ENCODE measurements at regions not wholly inside any gene's neighbourhood (a gene's known extent, or its start where the extent isn't known, plus 50 kb on each side); places are given as distances from the start of the nearest gene placed in this dataset.
"Not testable (repeated sequence)": the region's sequence is repeated elsewhere in the genome, so short reads cannot be mapped to it uniquely, and the experiment has no call there.

DNA sequence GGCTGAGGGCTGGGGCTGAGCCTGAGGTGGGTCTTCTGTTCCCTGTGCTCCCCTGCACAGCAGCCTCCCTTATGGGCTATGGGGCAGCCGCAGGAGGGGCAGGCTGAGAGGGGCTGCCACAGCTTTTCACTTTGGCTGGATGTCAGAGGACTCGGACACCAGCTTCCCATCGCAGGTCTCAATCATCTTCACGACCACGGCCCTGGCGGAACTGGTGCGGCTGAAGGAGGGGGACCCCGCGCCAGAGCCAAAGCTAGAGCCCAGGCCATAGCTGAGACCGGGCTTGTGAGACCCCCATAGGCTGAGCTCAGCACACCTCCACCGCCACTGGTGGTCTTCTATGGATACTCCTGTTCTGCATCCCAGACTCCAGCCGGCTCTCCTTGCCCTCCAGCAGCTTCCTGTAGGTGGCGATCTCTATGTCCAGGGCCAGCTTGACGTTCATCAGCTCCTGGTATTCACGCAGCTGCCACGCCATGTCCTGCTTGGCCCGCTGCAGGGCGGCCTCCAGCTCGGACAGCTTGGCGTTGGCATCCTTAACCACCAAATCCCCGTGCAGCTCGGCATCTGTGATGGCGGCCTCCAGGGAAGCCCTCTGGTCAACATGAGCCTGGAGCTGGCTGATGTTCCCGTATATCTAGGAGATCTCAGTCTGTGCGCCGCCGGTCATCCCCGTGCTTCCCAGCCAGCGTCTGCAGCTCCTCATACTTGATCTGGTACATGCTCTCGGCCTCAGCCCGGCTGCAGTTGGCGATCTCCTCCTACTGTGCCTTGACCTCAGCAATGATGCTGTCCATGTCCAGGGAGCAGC, 181.7 kb upstream of the SYNPR start:
- no peak for DNase-seq (ENCODE audit: low spot score)

DNA sequence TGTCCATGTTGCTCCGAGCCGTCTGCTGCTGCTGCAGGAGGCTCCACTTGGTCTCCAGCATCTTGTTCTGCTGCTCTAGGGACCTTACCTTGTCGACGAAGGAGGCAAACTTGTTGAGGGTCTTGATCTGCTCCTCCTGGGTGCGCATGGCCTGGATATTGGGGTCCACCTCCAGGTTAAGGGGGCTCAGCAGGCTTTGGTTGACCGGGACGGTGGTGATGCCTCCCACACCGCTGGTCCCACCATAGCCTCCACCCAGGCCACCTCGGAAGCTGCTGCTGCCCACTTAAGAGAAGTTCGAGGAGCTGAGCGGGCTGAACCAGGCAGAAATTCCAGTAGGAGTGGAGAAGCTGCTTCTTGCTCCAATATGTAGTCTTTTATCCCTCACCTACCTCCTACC, 180.7 kb upstream of the SYNPR start:
- no peak for DNase-seq (ENCODE audit: low spot score)

DNA sequence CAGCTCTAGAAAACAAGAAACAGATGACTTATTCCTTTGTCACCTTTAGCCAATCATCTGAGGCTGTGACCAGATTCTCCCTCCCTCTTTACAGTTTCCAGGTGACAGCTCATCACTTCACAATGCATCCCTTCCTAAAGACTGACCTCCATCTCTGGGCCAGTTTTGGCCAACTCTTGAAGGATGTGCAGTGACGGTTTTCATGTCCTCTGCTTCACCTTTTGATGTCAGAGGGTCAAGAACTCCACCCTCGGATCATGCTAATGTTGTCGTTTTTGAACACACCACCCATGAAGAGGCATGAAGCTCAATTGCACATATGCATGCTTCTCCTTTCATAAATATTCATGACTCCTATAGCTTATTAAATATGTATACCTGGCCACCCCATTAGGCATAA, 161.2 kb upstream of the SYNPR start:
- DNase-seq (ENCODE audit: low spot score): no peak

DNA sequence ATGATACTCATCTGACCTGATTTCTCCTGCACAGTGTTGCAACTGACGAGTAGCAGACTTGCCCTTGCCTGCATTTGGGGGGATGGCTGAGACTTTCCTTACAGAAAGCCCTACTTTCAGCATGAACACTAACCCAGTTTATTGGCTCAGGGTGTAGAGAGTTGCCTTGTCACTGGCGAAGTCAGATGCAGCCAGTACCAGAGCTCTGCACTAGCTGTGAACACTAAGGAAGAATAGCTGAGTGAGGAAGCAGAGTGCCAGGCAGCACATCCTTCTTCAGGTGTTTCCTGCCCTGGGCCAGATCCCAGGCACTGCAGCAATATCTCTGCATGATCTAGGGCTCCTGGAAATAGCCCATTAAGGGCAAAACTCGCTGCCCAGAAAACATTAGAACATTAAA, 154.0 kb upstream of the SYNPR start:
- DNase-seq (ENCODE audit: low spot score): no peak

DNA sequence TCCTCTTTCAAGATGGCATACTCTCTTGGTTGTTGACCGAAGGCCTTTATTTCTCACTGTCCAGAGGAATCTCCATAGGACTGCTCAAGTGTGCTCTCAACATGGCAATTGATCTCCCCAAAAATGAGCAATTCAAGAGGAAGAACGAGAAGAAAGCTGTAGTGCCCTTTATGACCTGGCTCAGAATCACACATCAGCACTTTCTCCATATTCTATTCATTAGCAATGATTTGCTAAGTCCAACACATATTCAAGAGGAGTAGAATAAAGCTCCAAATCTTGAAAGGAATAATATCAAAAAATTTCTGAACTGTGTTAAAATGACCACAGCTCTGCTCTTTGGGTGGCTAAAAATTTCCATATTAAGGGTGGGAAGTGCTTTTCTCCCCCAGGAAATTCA, 151.6 kb upstream of the SYNPR start:
- DNase-seq (ENCODE audit: low spot score): no peak

DNA sequence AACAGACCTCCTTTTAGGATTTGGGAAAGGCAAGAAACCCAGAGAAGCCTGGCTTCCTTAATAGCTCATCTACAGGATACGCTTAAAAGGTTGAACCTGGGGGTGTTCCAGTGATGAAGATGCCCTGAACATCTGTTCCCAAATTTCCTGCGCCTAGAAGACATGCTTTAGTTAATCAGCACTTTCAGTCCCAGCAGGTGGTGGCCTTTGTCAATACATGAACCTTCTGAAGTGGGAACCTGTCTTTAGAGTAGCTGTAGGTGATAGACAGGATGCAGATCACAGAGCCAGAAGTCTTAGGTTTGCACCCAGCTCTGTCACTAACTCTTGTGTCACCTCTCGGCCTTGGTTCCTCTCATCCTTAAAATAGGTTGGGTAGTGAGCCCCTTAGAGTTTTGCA, 149.7 kb upstream of the SYNPR start:
- no peak for DNase-seq (ENCODE audit: low spot score)

DNA sequence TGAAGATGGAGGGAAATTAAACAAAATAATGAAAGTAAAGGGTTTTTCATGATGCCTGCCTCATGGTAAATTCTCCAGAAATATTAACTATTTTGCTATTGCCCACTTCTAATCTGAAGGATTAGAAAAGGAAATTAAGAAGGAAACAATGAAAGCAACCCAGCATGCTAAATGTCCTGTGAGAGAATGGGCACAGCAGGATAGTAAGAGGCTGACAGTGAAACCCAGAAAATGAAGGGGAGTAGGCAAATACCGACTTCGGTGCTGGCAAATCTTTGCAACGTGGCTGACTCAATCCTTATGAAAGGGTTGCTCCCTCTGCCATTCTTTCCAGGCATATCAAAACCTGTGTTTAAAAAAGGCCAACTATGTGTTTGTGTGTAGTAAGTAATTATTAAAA, 147.5 kb upstream of the SYNPR start:
- DNase-seq (ENCODE audit: low spot score): no peak

DNA sequence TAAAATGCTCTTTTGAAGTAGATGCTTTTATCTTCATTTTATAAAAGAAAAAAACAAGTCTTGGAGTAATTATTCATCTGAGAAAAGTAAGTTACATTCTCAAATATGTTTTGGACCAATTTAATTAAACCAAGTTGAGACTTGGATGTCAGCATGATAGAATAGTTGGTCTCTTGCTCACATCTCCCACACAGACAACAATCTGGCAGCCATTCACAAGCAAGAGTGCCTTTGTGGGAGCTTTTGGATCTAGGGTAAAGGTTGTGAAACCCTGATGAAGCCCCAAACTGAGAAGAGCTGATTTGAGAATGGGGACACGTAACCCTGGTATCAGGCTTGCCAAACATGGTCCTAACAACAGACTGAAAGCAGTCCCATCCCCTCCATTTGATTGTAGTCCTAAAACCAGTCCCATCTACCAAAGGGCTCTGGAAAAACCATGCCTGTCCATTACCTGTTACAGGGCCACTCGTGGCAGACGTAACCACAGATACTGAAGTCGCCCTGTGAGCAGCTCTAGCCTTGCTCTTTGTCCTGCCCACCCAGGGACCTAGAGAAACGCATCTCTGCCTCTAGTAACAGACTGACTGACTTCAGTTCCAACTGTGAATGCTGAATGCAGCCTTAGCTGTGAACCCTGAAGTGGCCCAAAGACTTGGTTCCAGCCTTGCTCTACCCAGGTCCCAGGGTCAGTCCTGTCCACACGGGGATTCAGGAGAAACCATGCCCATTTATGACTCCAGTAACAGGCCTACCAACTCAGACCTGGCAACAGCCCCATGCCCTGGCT, 145.5 kb upstream of the SYNPR start:
- DNase-seq (ENCODE audit: low spot score): no peak

DNA sequence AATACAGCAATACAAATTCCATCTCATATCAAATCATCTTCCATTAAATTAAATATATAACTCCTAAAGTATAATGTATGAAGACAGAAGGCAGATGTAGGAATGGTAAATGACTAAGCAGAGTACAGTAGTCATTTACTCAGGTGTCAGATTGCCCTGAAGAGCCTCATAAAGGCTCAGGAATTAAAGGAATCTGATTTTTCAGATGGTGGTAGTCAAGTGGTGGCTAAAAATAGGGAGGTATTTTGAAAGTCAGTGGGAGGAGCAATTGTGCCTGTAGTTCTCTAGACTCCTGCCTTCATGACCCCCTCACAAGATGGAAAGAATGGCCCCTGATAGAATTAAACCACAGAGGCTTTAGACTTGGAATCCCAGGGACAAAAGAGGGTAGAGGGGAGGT, 142.7 kb upstream of the SYNPR start:
- no peak for DNase-seq (ENCODE audit: low spot score)

DNA sequence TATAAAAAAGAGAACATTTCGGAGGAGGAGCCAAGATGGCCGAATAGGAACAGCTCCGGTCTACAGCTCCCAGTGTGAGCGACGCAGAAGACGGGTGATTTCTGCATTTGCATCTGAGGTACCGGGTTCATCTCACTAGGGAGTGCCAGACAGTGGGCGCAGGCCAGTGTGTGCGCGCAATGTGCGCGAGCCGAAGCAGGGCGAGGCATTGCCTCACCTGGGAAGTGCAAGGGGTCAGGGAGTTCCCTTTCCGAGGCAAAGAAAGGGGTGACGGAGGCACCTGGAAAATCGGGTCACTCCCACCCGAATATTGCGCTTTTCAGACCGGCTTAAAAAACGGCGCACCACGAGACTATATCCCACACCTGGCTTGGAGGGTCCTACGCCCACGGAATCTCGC, 141.9 kb upstream of the SYNPR start:
- DNase-seq (ENCODE audit: low spot score): not testable (repeated sequence)

DNA sequence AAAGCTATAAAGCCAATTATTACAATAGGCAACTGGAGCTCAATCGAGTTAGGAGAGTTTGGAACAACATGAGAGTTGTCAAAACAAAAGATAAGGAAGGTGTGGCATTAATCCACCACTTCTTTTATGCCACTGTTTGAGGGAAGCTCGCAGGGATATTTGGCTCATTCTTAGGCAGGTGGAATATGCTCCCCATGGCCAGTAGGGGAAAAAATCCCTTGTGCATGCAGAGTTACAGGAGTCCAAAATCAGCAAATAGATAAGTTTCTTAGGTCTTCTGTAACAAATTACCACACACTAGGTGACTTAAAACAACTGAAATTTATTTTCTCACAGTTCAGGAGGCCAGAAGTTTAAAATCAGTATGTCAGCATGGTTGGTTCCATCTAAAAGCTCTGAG, 135.4 kb upstream of the SYNPR start:
- no peak for DNase-seq (ENCODE audit: low spot score)

DNA sequence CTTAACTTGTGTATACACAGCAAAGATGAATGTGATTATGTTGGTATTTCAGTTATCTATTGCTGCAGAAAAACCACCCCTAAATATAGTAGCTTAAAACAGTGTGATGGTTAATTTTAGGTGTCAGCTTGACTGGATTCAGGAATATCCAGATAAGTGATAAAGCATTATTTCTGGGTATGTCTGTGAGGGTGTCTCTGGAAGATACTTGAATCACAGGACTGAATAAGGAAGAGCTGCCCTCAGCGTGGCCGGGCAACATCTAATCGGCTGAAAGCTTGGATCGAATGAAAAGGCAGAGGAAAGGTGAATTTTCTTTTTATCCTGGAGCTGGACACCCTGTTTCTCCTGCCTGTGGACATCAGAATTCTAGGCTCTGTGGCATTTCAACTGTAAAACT, 132.0 kb upstream of the SYNPR start:
- no peak for DNase-seq (ENCODE audit: low spot score)

DNA sequence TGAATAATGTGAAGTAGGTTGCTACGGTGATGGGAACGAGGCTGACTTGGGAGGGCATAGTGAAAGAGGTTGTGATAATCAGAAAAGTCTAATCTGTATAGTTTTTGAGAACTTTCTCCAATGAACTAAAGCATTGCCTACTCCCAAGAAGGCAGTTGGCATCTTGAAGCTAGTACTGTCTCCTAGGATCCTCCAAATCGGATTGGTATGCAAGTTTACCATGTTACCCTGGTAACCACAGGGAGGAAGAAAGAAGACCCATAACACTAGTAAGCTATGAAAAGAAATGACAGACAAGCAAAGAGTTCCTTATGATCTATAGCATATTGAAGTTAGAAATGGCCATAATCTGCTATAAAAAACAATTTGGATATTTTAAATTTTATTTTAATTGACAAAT, 127.2 kb upstream of the SYNPR start:
- DNase-seq (ENCODE audit: low spot score): no peak

DNA sequence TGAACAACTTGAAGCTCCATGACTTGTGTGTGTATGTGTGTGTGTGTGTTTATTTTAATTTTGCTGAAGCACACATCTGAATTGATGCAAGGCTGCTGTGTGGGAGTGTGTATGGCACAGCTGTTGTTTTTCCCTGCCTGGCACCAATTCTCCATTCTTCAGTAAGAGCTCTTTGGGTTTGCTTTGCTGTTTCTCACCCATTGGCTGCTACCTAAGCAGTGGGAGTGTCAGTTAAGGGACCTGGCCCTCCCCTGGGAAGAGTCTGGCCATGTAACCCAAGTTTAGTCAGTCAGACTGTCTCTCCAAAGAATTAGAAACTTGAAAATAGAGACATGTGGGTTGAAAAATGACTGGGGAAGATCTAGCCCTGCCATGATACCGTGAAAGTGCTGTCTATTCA, 126.2 kb upstream of the SYNPR start:
- no peak for DNase-seq (ENCODE audit: low spot score)

DNA sequence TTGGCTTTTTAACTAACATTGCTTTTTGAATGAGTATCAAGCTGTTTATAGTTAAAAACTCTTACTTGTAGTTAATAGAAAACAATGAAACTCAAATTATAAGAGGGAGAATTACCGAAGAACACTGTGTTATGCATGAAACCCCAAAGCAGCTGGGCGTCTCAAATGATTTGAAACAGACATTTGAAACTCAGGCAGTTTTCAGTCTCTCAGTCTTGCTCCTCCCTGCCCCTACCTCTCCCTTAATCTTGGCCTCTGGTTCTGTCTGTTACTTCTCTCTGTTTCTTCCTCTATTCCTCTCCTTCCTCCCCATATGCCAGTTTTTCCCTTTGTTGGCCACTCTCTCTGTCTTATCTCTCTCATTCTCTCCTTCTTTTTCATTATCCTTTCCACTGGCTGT, 118.3 kb upstream of the SYNPR start:
- no peak for DNase-seq (ENCODE audit: low spot score)

DNA sequence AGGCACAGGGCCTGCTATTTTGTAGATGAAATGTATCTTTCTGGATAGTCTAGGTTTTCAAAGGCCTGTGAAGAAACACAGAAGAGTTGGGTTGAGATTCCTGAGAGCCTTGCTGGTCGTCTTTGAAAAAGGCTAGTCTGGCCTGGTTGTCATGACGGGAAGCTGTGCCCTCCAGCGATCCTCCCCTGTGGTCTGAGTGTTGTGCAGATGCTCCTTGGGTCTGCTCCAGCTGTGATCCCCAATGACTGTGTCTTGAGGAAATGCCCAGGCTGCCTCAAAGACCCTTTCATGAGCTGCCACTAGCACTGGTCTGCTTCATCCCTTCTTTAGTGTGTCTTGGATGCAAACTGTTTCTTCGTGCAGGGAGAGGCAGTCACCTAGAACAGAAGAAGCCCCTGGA, 111.0 kb upstream of the SYNPR start:
- no peak for DNase-seq (ENCODE audit: low spot score)

DNA sequence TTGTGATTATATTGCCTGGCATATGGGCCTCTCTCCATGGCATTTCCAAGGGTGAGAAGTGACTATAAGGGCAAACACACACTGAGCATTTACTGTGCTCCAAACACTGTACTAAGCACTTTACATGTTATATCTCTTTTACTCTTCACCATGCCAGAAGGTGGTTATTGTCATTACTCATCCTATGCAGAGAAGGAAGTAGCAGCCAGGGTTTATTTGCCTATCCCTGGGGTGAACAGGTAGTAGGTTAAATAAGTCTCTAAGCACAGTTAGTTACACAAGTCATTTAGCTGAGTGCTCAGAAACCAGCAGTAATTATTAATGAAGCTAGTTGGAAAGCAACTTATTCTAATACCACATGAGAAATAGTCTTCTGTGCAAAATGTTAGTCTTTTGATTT, 109.9 kb upstream of the SYNPR start:
- no peak for DNase-seq (ENCODE audit: low spot score)

DNA sequence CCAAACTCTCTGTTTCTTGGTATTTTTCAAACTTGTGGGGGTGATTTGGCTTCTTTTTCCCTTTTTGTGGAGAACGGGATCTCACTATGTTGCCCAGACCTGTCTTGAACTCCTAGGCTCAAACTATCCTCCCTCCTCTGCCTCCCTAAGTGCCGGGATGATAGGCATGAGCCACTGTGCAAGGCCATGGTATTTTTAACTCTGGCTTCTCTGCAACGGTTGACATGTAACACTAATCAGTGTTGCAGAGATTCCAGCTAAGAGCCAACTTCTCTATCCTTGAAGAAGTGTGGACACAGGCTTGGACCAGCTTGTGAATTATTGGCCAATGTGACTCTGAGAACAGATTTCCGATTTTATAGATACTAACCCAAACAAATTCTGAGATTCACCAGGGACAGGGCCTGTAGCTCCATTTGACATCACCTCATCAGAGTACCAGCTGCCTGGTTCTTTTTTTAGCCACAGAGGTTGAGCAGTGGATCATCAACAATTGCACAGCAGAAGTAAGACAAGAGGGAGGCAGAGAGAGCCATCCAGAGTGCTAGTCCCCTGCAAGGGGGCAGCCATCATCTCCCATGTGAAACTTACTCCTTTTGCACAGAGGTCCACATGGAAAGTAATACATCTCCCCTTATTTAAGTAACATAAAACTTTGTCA, 98.1 kb upstream of the SYNPR start:
- DNase-seq (ENCODE audit: low spot score): no peak

DNA sequence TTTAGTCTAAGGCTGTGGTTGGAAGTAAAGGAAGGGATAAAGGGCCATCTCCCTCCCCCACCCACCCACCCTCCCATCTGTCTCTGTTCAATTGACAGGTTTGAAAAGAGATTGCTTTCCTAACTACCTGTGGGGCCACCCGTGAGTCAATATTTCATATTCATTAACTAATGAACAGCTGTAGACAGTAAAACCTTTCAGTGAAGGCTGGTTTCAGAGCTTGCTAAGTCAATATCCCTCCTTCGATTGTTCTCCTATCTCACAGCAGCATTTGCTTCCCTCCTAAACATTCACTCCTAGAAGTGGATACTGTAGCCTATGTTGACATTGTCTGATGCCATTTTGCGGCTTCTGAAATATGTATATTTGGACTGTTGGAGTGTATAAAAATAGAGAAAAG, 85.9 kb upstream of the SYNPR start:
- no peak for DNase-seq (ENCODE audit: low spot score)

DNA sequence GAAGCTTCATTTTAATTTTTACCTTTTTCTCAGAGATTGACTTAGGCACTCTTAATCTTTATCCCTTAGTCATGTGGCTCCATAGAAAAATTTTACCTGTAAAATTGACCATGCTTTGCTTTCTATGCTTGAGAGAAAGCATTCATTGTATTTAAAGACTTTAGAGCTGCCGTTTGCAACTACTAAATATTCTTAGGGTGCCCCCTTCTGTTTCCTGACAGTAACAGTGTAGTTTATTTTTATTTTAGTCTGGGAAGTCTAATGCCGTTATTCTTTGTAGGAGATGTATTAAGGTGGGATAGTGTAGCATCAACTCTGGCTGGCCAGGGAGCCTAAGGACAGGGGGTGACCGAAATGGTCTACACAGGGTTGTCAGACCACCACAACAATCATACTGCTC, 84.5 kb upstream of the SYNPR start:
- peak; percentile 31 for DNase-seq (ENCODE audit: low spot score)

DNA sequence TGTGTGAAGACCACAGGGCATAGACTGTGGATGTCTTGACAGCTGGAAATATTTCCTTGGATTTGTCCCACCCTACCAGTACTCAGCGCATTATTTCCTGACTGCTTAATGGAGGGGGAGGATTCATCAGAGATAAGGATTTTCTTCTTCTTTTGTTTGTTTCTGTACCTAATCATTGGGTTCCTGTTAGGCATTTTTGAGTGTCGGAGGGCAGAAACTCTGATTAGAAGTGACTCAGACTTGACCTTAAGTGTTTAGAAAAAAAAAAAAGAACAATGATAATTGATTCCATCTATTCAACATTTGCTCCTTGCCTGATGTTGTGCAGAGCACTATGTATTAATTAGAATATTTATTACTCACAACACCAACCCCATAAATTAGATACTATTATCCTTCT, 78.5 kb upstream of the SYNPR start:
- DNase-seq (ENCODE audit: low spot score): no peak

DNA sequence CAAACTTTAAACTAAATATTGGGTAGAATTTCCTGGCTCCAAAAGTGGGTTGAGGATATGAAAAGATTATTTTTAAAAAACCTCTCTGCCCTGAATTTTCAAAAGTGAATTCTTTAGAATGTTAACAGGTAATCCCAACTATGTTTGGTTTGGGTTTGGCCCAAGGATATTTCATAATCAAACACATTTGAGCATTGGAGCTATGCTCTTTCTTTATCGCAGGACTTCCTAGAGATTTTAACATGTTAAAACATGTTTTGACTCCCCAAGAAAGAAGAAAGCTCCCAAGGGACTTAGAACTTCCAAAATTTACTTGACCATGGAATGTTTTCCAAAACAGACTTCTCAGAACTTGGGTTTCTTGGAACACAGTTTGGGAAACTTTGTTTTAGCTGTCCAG, 75.6 kb upstream of the SYNPR start:
- no peak for DNase-seq (ENCODE audit: low spot score)

DNA sequence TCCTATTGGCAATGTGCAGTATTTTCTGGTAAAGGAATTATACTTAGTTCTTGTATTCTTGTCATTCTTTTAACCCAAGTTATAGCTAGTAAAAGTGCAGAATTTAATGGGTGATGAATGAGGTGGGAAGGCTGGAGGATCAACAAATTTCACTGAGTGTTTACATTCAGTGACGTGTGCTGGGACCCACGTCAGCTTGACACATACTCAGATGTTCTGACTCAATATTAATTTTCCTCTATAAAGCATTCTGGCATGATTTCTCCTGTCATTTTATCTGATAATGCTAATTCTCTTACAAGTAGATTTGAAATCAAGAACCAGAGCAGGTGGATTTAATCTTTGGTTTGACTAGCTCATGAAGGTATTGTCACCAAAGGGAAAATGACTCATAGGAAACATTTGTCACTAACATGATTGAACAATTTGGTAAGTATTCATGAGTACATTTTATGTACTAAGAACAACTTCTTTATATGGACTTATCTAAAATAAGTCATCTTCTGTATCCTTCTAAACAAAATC, 71.0 kb upstream of the SYNPR start:
- no peak for DNase-seq (ENCODE audit: low spot score)

Measured in HT-29 (cell line).